ENCODE measurements at regions not wholly inside any gene's neighbourhood (a gene's known extent, or its start where the extent isn't known, plus 50 kb on each side); places are given as distances from the start of the nearest gene placed in this dataset.

GRCh38 chr5:120160124-120160895 is 303.8 kb upstream of the PRR16 start:
- TF ChIP-seq, protein P1, sequence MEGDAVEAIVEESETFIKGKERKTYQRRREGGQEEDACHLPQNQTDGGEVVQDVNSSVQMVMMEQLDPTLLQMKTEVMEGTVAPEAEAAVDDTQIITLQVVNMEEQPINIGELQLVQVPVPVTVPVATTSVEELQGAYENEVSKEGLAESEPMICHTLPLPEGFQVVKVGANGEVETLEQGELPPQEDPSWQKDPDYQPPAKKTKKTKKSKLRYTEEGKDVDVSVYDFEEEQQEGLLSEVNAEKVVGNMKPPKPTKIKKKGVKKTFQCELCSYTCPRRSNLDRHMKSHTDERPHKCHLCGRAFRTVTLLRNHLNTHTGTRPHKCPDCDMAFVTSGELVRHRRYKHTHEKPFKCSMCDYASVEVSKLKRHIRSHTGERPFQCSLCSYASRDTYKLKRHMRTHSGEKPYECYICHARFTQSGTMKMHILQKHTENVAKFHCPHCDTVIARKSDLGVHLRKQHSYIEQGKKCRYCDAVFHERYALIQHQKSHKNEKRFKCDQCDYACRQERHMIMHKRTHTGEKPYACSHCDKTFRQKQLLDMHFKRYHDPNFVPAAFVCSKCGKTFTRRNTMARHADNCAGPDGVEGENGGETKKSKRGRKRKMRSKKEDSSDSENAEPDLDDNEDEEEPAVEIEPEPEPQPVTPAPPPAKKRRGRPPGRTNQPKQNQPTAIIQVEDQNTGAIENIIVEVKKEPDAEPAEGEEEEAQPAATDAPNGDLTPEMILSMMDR (conservative IDR thresholded peaks at IDR 0.05 in 1 of 2, IDR thresholded peaks at IDR 0.05 in 1 of 2; ENCODE audit: low read depth in 1 of 2, low read length in 2 of 2) = no peak
- no peak for TF ChIP-seq EZH2 (IDR thresholded peaks at IDR 0.05; ENCODE audit: low read length, missing control alignments)
